Dermis blood vessel endothelial cell (primary cell): ENCODE measurements at regions not wholly inside any gene's neighbourhood (a gene's known extent, or its start where the extent isn't known, plus 50 kb on each side); places are given as distances from the start of the nearest gene placed in this dataset.
A peak's percentile ranks its signal among the peaks of the same experiment; 100 is the strongest.
"Not testable (repeated sequence)": the region's sequence is repeated elsewhere in the genome, so short reads cannot be mapped to it uniquely, and the experiment has no call there.

Source experiments
- DNase-seq: peaks from one replicate; pipeline ENCODE4 v3.0.0; 2010

- DNase-seq, result no peak
Measured at GRCh38 chr2:47295131-47295980, 73.8 kb upstream of the EPCAM start.

DNA sequence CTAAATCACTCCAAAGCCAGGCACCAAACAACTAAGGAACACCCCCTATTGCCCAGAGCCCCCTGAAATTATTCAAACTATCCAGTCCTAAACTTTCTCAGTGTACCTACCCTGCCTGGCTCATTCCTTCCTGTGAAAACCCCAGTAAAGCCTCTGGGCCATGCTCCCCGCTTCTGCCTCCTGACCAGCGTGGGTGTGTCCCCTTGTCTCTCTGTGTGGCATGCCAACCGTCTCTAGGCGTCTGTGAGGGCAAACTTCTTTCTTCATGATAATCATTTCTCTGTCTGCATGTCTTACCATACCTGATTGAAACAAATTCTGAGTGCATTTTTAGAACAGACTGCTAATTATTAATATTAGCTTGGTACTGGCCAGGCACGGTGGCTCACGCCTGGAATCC lies 75.1 kb upstream of the EPCAM start:
- no peak for DNase-seq

- DNase-seq, result no peak
Measured at GRCh38 chr2:47288864-47289263, 80.2 kb upstream of the EPCAM start.

- no peak for DNase-seq
Measured at GRCh38 chr2:47283659-47284058, 85.5 kb upstream of the EPCAM start.

DNA sequence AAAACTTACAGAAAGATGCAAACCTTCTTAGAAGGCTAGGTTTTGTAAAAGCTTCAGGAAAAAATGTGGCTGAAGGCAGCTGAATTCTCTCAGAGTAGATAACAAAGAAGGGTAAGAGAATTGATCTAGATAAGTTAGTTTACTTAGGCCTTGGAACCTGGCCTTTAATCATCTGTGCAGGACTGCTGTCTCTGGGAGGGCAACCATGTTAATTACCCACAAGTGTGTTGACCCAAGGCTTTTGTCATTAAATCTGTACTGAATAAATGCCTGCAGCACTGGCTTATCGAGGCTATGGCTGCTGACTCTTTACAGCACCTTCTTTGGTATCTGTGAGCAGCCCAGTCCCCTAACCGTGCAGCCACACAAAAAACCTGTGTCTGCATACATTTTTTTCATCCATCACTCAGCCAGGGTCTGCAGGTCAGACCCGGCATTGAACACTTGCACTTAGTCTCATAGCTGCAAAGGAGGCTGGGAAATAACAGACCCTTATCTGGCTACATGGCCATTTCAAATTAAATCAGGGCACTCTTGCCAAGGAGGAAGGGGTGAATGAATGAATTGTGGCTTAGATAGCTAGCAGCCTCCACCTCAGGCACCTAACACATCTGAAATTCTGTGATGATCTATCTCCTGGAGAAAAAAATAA lies 86.4 kb upstream of the EPCAM start:
- no peak for DNase-seq

- DNase-seq, result not testable (repeated sequence)
Measured at GRCh38 chr2:47279525-47279924, 89.6 kb upstream of the EPCAM start.

- DNase-seq, result no peak
Measured at GRCh38 chr2:47277987-47278386, 91.1 kb upstream of the EPCAM start.

DNA sequence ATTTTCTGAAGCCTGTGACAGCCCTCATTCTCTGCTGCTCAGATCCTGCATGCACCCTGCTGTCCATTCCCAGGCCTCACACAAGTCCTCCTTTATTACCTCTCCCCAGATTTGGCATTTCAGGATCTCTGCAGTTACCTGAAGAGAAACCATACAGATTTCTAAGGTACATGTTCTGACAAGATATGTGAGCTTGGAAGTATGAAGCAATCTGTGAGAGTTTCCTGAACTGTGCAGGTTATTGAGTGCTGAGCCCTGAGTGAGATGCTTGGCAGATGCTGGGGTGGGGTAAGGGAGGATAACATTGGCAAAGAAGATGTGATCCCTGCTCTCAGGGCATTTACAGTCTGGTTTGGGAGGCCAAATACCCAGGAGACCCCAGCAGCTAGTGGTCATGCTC lies 91.9 kb upstream of the EPCAM start:
- DNase-seq, result no peak

DNA sequence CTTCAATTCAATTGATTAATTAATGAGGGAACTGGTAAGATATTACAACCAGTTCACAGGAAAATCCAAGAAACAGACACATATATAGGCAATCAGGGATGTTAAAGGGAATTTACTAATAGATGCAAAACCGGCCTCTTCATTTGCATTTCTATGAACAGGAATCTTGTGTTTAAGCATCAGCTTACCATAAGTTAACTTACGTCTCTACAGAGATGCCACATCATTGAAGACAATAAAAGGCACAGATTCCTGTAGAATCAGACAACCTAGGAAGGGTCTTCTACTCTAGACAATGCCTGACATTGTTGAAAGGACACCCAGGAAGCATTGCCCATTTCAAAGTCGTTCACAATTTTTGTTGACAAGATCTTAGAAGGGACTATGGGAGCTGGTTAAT lies 93.0 kb upstream of the EPCAM start:
- no peak for DNase-seq

DNA sequence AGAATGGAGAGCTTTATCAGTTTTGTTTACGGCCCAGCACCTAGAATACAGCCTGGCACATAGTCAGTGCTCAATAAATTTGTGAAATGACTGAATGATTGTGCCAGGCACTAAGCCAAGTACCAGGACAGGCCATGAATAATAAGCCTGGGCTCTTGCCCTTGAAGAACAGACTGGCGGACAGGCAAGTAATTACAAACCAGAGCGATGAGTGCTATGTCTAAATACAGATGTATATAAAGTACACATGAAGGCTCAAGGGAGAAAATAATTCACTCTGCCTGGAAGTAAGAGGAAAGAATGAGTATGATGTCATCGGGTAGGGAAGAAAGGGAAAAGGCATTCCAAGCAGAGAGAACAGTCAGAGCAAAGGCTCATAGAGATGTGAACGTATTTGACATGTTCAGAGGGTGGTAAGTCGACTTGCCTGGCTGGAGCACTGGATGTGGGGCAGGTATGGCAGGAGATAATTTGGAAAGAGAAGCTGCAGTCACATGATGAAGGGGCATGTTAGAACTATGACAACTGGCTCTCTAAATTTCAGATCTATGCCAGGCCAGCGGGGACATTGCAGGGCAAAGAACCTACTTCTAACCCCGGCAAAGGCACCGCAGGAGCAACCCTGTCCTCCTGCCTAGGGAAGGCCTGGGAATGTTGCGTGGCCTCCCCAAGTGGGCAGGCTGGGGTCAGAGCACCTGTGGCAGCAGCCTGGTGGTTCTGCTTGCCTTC lies 94.9 kb upstream of the EPCAM start:
- DNase-seq, result peak; percentile 34

DNA sequence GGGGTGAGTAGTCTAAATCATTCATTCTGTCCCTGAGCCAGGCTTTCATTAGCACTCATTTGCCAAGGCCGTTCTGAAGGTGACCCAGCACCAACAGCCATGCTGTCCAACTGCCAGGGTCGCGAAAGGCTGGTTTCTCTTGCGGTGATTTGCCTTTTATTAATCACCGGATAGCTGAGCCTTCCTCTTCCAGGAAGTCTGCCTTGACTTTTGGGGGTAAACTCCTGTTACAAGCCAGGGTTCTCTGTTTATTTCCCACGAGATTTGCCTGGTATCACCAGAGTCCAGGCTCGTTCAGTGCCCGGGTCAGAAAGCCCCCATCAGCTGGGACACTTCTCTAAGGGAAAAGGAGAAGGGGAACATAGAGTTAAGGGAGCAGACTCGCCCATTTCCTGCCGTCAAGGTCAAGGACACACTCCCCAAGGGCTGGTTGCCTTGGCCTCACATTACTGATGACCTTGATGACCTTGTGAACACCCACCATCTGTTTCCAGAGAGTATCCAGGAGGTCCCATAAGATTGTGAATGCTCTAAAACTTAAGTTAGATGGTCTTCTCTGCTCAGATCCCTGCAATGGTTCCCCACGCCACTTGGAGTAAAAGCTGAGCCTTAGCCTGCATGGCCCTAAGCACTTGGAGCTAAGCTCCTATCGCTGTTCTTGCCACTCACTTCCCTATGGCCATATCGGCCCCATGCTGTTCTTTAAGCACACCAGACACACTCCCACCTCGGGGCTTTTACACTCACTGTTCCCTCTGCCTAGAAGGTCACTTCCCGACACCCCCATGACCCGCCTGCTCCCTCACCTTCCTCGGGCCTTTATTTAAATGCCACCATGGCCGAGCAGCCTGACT lies 96.0 kb upstream of the EPCAM start:
- DNase-seq, result no peak

GRCh38 chr2:47272031-47272864 lies 95.9 kb upstream of the CALM2 start:
- DNase-seq, result peak; percentile 65

DNA sequence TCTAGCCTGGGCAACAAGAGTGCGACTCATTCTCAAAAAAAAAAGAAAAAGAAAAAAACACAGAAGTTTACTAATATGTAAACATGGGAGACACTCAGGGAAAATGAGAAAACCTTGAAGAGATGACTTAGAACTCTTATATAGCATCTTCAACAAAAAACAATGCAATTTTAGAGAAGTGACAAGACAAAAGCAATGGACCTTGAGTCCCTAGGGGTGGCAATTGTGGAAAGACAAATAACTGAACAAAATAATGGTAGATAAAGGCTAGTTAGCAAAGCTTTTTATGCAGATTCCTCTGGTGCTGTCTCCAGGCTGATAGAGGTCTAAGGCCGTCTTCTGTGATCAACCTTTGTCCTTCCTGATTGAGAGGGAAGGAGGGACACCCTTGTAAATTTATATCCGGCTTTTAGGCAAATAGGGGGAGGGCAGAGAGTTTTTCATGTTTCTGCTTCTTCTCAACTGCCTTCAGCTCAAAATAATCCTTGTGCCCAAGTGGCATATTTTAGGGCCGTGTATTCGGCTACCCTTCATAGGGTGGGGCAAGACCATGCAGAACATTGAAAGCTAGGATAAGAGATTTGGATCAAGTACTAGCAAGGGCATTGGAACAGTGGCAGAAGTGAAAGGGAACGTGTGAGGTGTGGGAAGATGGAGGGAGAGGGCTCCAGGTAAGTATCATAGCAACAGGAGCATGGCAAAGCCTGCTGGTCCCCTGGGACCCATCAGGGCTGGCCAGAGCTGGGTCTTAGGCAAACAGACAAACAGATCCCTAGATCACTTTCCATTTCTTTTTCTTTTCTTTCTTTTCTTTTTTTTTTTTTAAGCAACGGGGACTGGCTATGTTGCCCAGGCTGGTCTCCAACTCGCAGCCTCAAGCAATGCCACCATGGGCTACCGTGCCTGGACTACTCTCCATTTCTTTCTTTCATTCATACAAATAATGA lies 95.0 kb upstream of the CALM2 start:
- DNase-seq, result peak; percentile 3

- DNase-seq, result peak; percentile 44
Measured at GRCh38 chr2:47270421-47270820, 94.1 kb upstream of the CALM2 start.

DNA sequence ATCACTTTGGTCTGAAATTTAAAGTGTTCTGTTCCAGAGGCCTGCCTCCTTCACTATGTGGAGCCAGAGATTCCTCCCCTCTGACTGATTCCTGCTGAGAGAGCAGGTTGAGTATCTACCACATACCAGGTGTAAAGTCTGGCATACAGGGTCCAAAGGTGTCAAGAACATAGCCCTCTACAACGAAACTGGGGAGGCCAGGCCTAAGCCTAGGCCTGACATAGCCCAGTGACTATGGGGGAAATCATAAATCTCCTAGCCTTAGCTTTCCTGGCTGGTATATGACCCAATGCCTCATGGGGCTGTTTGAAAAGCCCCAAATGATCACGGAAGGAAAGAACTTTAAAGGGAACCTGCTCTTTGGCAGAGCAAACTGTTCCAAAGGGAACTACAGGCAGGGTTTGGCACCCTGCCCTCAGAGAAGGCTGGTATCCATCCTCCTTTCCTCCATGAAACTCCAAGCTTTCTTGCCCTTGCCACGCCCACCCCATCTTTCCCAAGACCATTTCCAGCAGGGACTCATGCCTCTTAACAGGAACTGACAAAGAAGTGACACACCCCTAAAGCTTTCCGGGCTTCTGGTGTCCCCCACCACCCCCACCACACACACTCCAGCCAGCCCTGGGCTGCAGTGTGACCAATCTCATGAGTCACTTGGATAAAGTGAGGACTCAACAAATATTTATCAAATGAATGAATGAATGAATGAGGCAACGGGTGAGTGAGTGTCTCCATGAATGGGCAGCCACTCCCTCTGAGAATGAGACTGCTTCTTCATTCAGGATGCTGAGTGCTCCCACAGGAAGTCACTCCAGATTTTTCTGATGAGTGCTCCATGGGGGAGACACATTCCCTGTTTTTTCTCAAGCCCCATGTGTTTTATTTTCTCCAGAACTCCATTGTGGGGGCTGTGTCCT lies 93.3 kb upstream of the CALM2 start:
- DNase-seq, result peak; percentile 89

DNA sequence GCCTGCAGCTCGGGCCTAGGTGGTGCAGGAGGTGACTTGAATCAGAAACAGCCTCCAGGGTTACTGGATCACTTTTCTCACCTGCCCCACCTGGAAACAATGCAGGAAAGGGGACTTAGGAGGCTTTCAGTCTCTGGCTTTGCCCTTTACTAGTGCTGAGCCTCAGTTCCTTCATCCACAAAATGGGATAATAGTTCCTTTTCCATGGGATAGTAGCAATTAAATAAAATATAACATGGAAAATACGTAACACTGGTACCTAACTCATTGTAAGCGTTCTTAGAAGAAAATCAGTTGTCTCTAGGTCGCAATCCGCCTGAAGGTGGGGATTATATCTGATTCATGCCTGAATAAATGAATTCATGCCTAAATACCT lies 91.4 kb upstream of the CALM2 start:
- no peak for DNase-seq

- no peak for DNase-seq
Measured at GRCh38 chr2:47266939-47267710, 90.8 kb upstream of the CALM2 start.

GRCh38 chr2:47265751-47266231 lies 89.5 kb upstream of the CALM2 start:
- peak; percentile 30 for DNase-seq
